Chondrocyte (in vitro differentiated cells): ENCODE measurements at regions not wholly inside any gene's neighbourhood (a gene's known extent, or its start where the extent isn't known, plus 50 kb on each side); places are given as distances from the start of the nearest gene placed in this dataset.
"Not testable (repeated sequence)": the region's sequence is repeated elsewhere in the genome, so short reads cannot be mapped to it uniquely, and the experiment has no call there.

Source experiments
- DNase-seq: peaks from one replicate; pipeline ENCODE4 v3.0.0; 2021; ENCODE audit warnings: mixed read lengths, low spot score
- H3K27ac Mint-ChIP-seq: one replicate; pipeline ENCODE4 v1.8.0; 2021; ENCODE audit warnings: mild to moderate bottlenecking, moderate library complexity, mixed read lengths; ENCODE audit not compliant: unreplicated experiment
- H3K27me3 Mint-ChIP-seq: 2 replicates; pipeline ENCODE4 v1.8.0; 2021; ENCODE audit warnings: low read depth, mixed read lengths
- H3K36me3 Mint-ChIP-seq: 2 replicates; pipeline ENCODE4 v1.8.0; 2021; ENCODE audit warnings: low read depth, mixed read lengths
- H3K4me1 Mint-ChIP-seq: 2 replicates; pipeline ENCODE4 v1.8.0; 2021; ENCODE audit warnings: low read depth, mild to moderate bottlenecking, mixed read lengths
- H3K4me3 Mint-ChIP-seq: one replicate; pipeline ENCODE4 v1.8.0; 2021; ENCODE audit warnings: mild to moderate bottlenecking, moderate library complexity, mixed read lengths; ENCODE audit not compliant: unreplicated experiment
- H3K9me3 Mint-ChIP-seq: 2 replicates; pipeline ENCODE4 v1.8.0; 2021; ENCODE audit warnings: low read depth, mixed read lengths
- CTCF ChIP-seq: fragments of 200-600 bp; sonication (generic); IDR thresholded peaks from 2 replicates; pipeline ENCODE4 v1.5.0; 2021; ENCODE audit warnings: antibody characterized with exemption, mild to moderate bottlenecking, moderate library complexity

GRCh38 chr1:229736376-229736775 lies 110.3 kb downstream of the URB2 start:
- Mint-ChIP-seq H3K4me3 (no peak overlapping the region), H3K27me3 (peaks cover 3% of the 10 kb centered on the region), H3K9me3 (peaks cover 23% of the 10 kb centered on the region), H3K27ac (no peak overlapping the region), H3K4me1 (no peaks in the 10 kb centered on the region), H3K36me3 (peaks cover 4% of the 10 kb centered on the region)
- DNase-seq, result no peak
- no peak for TF ChIP-seq CTCF

- DNase-seq, H3K4me1 Mint-ChIP-seq, H3K27ac Mint-ChIP-seq, H3K4me3 Mint-ChIP-seq: not testable (repeated sequence)
- Mint-ChIP-seq H3K36me3 (peaks cover 24% of the 10 kb centered on the region), H3K27me3 (peaks cover 14% of the 10 kb centered on the region), H3K9me3 (peaks cover 42% of the 10 kb centered on the region)
These were observed 116.6 kb downstream of the URB2 start for GRCh38 chr1:229742614-229743013.

- Mint-ChIP-seq H3K36me3 (peaks cover 6% of the 10 kb centered on the region), H3K4me1 (no peaks in the 10 kb centered on the region), H3K27me3 (peaks cover 8% of the 10 kb centered on the region), H3K27ac (no peak overlapping the region), H3K9me3 (peaks cover 9% of the 10 kb centered on the region), H3K4me3 (no peak overlapping the region)
- no peak for TF ChIP-seq CTCF
- DNase-seq, result no peak
These were observed 123.9 kb downstream of the URB2 start for GRCh38 chr1:229749992-229750391.

GRCh38 chr1:229751610-229752009 lies 125.6 kb downstream of the URB2 start:
- H3K9me3 Mint-ChIP-seq, result no peaks in the 10 kb centered on the region
- H3K36me3 Mint-ChIP-seq, result no peaks in the 10 kb centered on the region
- TF ChIP-seq CTCF, result no peak
- DNase-seq, result no peak
- peaks cover 2% of the 10 kb centered on the region for H3K27me3 Mint-ChIP-seq
- peaks cover 1% of the 10 kb centered on the region for H3K4me1 Mint-ChIP-seq
- no peak overlapping the region for H3K4me3 Mint-ChIP-seq
- no peak overlapping the region for H3K27ac Mint-ChIP-seq

- no peak for DNase-seq
- TF ChIP-seq CTCF, result no peak
- no peaks in the 10 kb centered on the region for H3K27me3 Mint-ChIP-seq
- no peaks in the 10 kb centered on the region for H3K36me3 Mint-ChIP-seq
- H3K4me3 Mint-ChIP-seq, result no peak overlapping the region
- H3K9me3 Mint-ChIP-seq, result peaks cover 8% of the 10 kb centered on the region
- no peak overlapping the region for H3K27ac Mint-ChIP-seq
- peaks cover 4% of the 10 kb centered on the region for H3K4me1 Mint-ChIP-seq
These were observed 126.6 kb downstream of the URB2 start for GRCh38 chr1:229752679-229753078.

GRCh38 chr1:229753764-229754551 lies 127.9 kb downstream of the URB2 start:
- Mint-ChIP-seq H3K4me1 (peaks cover 11% of the 10 kb centered on the region), H3K27ac (no peak overlapping the region), H3K27me3 (no peaks in the 10 kb centered on the region), H3K4me3 (no peak overlapping the region), H3K36me3 (no peaks in the 10 kb centered on the region), H3K9me3 (peaks cover 8% of the 10 kb centered on the region)
- no peak for TF ChIP-seq CTCF
- no peak for DNase-seq
